HCT116 (cell line): ENCODE measurements at regions not wholly inside any gene's neighbourhood (a gene's known extent, or its start where the extent isn't known, plus 50 kb on each side); places are given as distances from the start of the nearest gene placed in this dataset.

Source experiments
- POLR2A ChIP-seq: IDR thresholded peaks from 2 replicates; pipeline ENCODE4 v1.7.0; 2011; ENCODE audit warnings: borderline replicate concordance; ENCODE audit not compliant: insufficient read depth, insufficient read length; ENCODE audit errors: extremely low read depth
- TF ChIP-seq, protein P1 (sequence below), 3 experiments: fragments of 200-600 bp in 1 of 3; sonication (generic) in 1 of 3; IDR thresholded peaks in 2 of 3; conservative IDR thresholded peaks in 1 of 3; 2 replicates each; pipeline ENCODE4 v1.5.1; 2012 to 2017; ENCODE audit warnings: low read depth in 2 of 3, low read length in 2 of 3, antibody characterized with exemption in 1 of 3, borderline replicate concordance in 1 of 3, control low read depth in 1 of 3, mild to moderate bottlenecking in 1 of 3, mixed read lengths in 1 of 3, mixed run types in 1 of 3, moderate library complexity in 1 of 3; ENCODE audit not compliant: insufficient read depth in 1 of 3

DNA sequence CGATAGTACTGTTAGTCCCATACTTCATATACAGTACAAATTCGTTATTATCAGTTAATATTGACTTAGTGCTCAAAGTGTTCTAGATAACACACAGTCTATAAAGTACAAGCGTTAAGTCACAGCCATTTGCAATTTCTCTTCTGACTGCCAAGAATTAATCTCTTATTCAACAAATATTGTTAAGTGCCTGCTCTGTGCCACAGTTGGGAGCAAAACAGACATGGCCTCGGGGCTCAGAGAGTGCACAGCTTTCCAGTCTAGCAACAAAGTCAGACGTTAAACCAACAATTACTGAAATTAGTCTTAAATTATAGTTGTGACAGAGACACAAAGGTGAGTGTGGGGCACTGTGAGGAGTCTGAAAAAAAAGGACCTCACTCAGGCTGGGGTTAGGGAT, 113.0 kb upstream of the DPP6 start:
- no peak for TF ChIP-seq POLR2A
- TF ChIP-seq, protein P1, sequence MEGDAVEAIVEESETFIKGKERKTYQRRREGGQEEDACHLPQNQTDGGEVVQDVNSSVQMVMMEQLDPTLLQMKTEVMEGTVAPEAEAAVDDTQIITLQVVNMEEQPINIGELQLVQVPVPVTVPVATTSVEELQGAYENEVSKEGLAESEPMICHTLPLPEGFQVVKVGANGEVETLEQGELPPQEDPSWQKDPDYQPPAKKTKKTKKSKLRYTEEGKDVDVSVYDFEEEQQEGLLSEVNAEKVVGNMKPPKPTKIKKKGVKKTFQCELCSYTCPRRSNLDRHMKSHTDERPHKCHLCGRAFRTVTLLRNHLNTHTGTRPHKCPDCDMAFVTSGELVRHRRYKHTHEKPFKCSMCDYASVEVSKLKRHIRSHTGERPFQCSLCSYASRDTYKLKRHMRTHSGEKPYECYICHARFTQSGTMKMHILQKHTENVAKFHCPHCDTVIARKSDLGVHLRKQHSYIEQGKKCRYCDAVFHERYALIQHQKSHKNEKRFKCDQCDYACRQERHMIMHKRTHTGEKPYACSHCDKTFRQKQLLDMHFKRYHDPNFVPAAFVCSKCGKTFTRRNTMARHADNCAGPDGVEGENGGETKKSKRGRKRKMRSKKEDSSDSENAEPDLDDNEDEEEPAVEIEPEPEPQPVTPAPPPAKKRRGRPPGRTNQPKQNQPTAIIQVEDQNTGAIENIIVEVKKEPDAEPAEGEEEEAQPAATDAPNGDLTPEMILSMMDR (IDR thresholded peaks at IDR 0.05 in 2 of 3, conservative IDR thresholded peaks at IDR 0.05 in 1 of 3; ENCODE audit: borderline replicate concordance in 1 of 3, insufficient read depth in 1 of 3, low read depth in 2 of 3, low read length in 2 of 3) = no peak
